HFF-Myc (cell line): ENCODE measurements at regions not wholly inside any gene's neighbourhood (a gene's known extent, or its start where the extent isn't known, plus 50 kb on each side); places are given as distances from the start of the nearest gene placed in this dataset.

Experiments
- DNase-seq: peaks from one replicate; pipeline ENCODE4 v3.0.0-alpha.2; 2011; ENCODE audit warnings: low read depth; ENCODE audit errors: extremely low read depth
- H3K4me3 ChIP-seq: replicated peaks from 2 replicates; pipeline ENCODE4 v1.5.1; 2011; ENCODE audit warnings: low read depth, mild to moderate bottlenecking, control low read depth, low read length
- CTCF ChIP-seq: IDR thresholded peaks from 2 replicates; pipeline ENCODE4 v1.5.1; 2012; ENCODE audit warnings: mild to moderate bottlenecking, low read depth, low read length, control low read depth; ENCODE audit errors: missing control alignments

- no peak overlapping the region for H3K4me3 ChIP-seq
- TF ChIP-seq CTCF: no peak
- no peak for DNase-seq
These were observed 273.2 kb downstream of the C16orf95 start for GRCh38 chr16:87044032-87044382.

GRCh38 chr16:87044829-87045228, 272.4 kb downstream of the C16orf95 start:
- no peak overlapping the region for H3K4me3 ChIP-seq
- TF ChIP-seq CTCF: no peak
- no peak for DNase-seq

GRCh38 chr16:87045466-87046216, 271.6 kb downstream of the C16orf95 start:
- no peak overlapping the region for H3K4me3 ChIP-seq
- no peak for TF ChIP-seq CTCF

GRCh38 chr16:87046235-87046634, 271.0 kb downstream of the C16orf95 start:
- H3K4me3 ChIP-seq: no peak overlapping the region
- no peak for DNase-seq
- no peak for TF ChIP-seq CTCF

More at GRCh38 chr16:87045466-87046216, 271.6 kb downstream of the C16orf95 start:
- DNase-seq: no peak

GRCh38 chr16:87047221-87048037, 269.8 kb downstream of the C16orf95 start:
- no peak for DNase-seq
- no peak for TF ChIP-seq CTCF

GRCh38 chr16:87048038-87048729, 269.0 kb downstream of the C16orf95 start:
- no peak for TF ChIP-seq CTCF
- no peak for DNase-seq
- H3K4me3 ChIP-seq: no peak overlapping the region

More at GRCh38 chr16:87047221-87048037, 269.8 kb downstream of the C16orf95 start:
- no peak overlapping the region for H3K4me3 ChIP-seq
